ENCODE measurements at regions not wholly inside any gene's neighbourhood (a gene's known extent, or its start where the extent isn't known, plus 50 kb on each side); places are given as distances from the start of the nearest gene placed in this dataset.

DNA sequence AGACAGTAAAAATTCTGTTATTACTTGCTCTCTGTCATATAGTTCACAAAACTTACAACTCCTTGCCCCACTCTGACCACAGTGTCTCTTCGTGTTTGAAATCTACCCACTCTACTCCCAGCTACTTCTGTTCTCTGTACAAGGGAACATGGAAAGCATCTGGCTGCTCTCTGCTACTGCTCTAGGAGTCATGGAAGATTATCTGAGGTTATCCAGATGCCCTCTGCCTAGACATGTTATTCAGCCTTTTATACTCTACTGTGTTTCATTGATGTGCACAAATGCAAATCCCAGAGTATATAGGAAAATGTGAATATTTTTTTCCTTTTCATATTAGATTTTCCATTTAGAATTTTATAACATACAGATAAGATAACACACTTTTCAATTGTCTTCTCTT is 1525.6 kb downstream of the MAT2B start:
- TF ChIP-seq, protein P1, sequence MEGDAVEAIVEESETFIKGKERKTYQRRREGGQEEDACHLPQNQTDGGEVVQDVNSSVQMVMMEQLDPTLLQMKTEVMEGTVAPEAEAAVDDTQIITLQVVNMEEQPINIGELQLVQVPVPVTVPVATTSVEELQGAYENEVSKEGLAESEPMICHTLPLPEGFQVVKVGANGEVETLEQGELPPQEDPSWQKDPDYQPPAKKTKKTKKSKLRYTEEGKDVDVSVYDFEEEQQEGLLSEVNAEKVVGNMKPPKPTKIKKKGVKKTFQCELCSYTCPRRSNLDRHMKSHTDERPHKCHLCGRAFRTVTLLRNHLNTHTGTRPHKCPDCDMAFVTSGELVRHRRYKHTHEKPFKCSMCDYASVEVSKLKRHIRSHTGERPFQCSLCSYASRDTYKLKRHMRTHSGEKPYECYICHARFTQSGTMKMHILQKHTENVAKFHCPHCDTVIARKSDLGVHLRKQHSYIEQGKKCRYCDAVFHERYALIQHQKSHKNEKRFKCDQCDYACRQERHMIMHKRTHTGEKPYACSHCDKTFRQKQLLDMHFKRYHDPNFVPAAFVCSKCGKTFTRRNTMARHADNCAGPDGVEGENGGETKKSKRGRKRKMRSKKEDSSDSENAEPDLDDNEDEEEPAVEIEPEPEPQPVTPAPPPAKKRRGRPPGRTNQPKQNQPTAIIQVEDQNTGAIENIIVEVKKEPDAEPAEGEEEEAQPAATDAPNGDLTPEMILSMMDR (IDR thresholded peaks at IDR 0.05; ENCODE audit: low read depth, low read length) = no peak
- no peak for TF ChIP-seq POLR2A (IDR thresholded peaks at IDR 0.05; ENCODE audit: extremely low read depth, insufficient read length)
- TF ChIP-seq, protein P2, sequence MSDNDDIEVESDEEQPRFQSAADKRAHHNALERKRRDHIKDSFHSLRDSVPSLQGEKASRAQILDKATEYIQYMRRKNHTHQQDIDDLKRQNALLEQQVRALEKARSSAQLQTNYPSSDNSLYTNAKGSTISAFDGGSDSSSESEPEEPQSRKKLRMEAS (IDR thresholded peaks at IDR 0.05; ENCODE audit: low read depth, low read length) = no peak

Data from NB4 (cell line).